DOHH2 (cell line): ENCODE measurements at regions not wholly inside any gene's neighbourhood (a gene's known extent, or its start where the extent isn't known, plus 50 kb on each side); places are given as distances from the start of the nearest gene placed in this dataset.

ENCODE experiments used
- CTCF ChIP-seq: fragments of 200-600 bp; sonication (generic); IDR thresholded peaks from one replicate; pipeline ENCODE4 v1.5.1; 2014; ENCODE audit warnings: antibody characterized with exemption, mild to moderate bottlenecking, low read depth, low read length; ENCODE audit not compliant: poor library complexity, severe bottlenecking
- EZH2phosphoT487 ChIP-seq: fragments of 200-600 bp; sonication (generic); IDR thresholded peaks from 2 replicates; pipeline ENCODE4 v1.6.1; 2017; ENCODE audit warnings: borderline replicate concordance, mild to moderate bottlenecking, antibody characterized with exemption, low read length, moderate library complexity, mixed read lengths

DNA sequence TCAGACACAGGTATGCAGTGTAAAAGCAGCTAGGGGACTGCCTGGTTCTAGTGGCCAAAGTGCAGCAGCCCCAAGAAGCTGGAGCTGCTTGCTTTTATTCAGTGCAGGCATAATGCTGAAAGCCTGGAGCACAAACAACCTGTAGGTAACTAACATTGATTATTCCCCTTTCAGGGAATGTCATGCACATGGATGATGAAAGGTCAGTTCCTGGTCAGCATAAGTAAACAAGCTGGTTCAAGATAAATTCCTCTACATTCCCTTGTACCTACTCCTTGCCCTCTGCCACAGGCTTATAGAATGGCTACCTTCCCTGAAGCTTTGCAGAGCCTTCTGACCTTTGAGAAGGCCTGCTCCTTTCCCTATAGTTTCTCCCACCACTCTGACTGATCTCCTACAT, 1318.5 kb upstream of the ADGRL3 start:
- TF ChIP-seq CTCF: no peak
- TF ChIP-seq EZH2phosphoT487: no peak
